ENCODE measurements at regions not wholly inside any gene's neighbourhood (a gene's known extent, or its start where the extent isn't known, plus 50 kb on each side); places are given as distances from the start of the nearest gene placed in this dataset.
A peak's percentile ranks its signal among the peaks of the same experiment; 100 is the strongest.
"Not testable (repeated sequence)": the region's sequence is repeated elsewhere in the genome, so short reads cannot be mapped to it uniquely, and the experiment has no call there.

DNA sequence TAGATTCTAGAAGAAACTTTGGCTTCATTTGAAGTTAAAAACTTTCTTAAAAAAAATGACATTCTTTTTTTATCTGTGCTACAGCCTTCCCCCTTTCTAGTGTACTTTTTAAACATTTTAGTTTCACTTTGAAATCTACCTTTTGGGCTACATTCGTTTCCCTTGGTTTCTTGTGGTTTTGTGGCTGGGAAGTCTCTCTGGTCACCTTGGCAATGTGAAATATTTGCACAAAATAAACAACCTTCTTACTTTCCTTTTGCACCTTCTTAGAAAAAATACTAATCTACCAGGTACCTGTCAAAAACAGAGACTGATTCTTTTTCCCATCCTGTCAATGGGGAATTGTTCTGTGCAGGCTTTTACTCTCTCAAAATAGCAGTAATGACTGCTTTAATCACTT, 350.2 kb downstream of the GATA3 start:
- no peaks in the 10 kb centered on the region for H3K9me3 ChIP-seq
- H3K4me1 ChIP-seq = no peaks in the 10 kb centered on the region
- no peak for DNase-seq
- H3K36me3 ChIP-seq = no peaks in the 10 kb centered on the region
- no peaks in the 10 kb centered on the region for H3K27me3 ChIP-seq
- no peak overlapping the region for H3K4me3 ChIP-seq
- H3K27ac ChIP-seq = peak overlapping the region in 1 of 4 donors; percentile 21
- no peak for TF ChIP-seq POLR2A (IDR thresholded peaks at IDR 0.05)
- TF ChIP-seq, protein P1, sequence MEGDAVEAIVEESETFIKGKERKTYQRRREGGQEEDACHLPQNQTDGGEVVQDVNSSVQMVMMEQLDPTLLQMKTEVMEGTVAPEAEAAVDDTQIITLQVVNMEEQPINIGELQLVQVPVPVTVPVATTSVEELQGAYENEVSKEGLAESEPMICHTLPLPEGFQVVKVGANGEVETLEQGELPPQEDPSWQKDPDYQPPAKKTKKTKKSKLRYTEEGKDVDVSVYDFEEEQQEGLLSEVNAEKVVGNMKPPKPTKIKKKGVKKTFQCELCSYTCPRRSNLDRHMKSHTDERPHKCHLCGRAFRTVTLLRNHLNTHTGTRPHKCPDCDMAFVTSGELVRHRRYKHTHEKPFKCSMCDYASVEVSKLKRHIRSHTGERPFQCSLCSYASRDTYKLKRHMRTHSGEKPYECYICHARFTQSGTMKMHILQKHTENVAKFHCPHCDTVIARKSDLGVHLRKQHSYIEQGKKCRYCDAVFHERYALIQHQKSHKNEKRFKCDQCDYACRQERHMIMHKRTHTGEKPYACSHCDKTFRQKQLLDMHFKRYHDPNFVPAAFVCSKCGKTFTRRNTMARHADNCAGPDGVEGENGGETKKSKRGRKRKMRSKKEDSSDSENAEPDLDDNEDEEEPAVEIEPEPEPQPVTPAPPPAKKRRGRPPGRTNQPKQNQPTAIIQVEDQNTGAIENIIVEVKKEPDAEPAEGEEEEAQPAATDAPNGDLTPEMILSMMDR (IDR thresholded peaks at IDR 0.05) = no peak

DNA sequence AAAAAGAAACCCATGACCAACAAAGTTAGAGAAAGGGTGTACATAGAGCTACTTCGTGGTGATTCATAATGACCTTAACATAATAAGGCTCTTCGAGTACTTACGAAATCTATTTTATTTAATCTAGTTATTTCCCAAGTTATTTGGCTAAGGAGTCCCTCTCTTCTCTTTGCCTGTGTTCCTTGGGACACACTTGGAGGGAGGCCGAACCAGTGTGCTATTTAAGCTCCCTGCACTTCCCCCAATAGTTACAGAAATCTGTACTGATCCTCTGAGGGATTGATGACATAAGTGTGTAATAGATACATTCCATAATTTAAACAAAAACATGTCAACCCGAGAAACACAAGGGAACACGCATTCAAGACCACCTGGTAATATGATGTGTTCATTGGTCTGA, 351.1 kb downstream of the GATA3 start:
- Histone ChIP-seq H3K36me3 (no peaks in the 10 kb centered on the region), H3K9me3 (no peaks in the 10 kb centered on the region), H3K27ac (no peak overlapping the region), H3K27me3 (no peaks in the 10 kb centered on the region), H3K4me1 (no peaks in the 10 kb centered on the region), H3K4me3 (no peak overlapping the region)
- TF ChIP-seq POLR2A (IDR thresholded peaks at IDR 0.05) = no peak
- TF ChIP-seq, protein P1 (IDR thresholded peaks at IDR 0.05) = no peak
- no peak for DNase-seq

DNA sequence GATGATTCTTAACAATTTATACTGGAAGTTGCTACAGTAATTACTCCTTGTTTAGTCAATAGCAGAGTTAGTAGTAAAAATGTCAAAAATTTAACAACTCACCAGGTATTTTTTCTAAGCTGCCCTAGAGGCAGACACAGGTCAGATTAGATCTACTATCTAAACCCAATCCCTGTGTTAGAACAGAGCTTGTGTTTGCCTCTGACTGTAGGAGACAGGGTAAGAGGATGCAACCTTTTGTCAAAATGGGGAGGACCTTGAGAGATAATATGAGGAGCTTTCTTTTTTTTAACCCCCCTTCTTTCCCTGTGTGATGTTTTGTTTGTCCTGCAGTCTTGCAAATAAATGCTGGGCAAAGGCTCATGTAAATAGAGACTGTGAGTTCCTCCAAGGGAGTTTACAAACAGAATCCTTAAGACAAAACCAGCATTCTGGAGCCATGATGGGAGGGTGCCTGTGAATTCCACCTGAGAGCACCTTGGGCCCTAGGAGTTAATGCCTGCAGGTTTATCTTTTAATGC, 353.1 kb downstream of the GATA3 start:
- H3K4me3 ChIP-seq = no peak overlapping the region
- H3K27me3 ChIP-seq = no peaks in the 10 kb centered on the region
- no peak for DNase-seq
- H3K4me1 ChIP-seq = no peaks in the 10 kb centered on the region
- no peaks in the 10 kb centered on the region for H3K36me3 ChIP-seq
- TF ChIP-seq, protein P1 (IDR thresholded peaks at IDR 0.05) = no peak
- TF ChIP-seq POLR2A (IDR thresholded peaks at IDR 0.05) = no peak
- no peak overlapping the region for H3K27ac ChIP-seq
- no peaks in the 10 kb centered on the region for H3K9me3 ChIP-seq

DNA sequence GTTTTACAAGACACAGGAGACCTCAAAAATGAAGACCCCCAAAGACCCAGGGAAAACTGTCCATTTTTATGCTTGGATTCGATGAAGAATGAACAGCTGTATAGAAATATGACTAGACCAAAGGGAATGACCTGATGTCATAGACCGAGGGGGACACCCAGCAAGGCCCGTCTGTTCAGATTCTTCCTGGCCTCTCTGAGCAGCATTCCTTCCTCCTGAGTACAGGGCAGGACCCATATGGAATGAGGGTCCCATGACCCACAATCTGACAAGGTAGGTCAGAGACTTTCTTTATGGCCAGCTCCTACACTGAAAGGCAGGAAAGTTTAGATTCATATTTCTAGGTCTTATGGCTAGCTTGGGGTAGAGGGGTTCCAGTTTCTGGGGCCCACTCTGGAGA, 356.0 kb downstream of the GATA3 start:
- Histone ChIP-seq H3K36me3 (no peaks in the 10 kb centered on the region), H3K9me3 (no peaks in the 10 kb centered on the region), H3K4me3 (no peak overlapping the region), H3K27ac (no peak overlapping the region), H3K4me1 (no peaks in the 10 kb centered on the region), H3K27me3 (no peaks in the 10 kb centered on the region)
- TF ChIP-seq, protein P1 (IDR thresholded peaks at IDR 0.05) = no peak
- TF ChIP-seq POLR2A (IDR thresholded peaks at IDR 0.05) = no peak
- no peak for DNase-seq

DNA sequence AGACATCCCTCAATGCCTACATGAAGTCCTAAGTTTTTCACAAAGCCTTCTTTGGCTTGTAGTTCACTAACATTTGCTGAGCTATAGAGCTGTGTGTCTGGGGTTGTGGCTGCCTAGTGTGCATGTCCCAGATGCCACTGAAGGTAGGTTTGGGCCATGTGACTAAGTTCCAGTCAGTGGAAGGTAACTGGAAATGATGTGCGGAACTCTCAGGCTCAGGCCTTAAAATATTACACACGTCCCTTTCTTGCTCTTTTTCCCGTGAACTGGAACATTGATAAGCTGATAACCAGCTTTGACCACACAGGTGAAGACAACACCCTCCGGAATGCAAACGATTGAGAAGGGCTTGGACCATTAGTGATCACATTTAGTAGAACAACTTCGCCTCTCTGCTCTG, 358.1 kb downstream of the GATA3 start:
- DNase-seq = no peak
- H3K27me3 ChIP-seq = no peaks in the 10 kb centered on the region
- no peak for TF ChIP-seq POLR2A (IDR thresholded peaks at IDR 0.05)
- TF ChIP-seq, protein P1 (IDR thresholded peaks at IDR 0.05) = no peak
- no peaks in the 10 kb centered on the region for H3K36me3 ChIP-seq
- no peak overlapping the region for H3K27ac ChIP-seq
- H3K9me3 ChIP-seq = no peaks in the 10 kb centered on the region
- H3K4me3 ChIP-seq = no peak overlapping the region
- no peaks in the 10 kb centered on the region for H3K4me1 ChIP-seq

DNA sequence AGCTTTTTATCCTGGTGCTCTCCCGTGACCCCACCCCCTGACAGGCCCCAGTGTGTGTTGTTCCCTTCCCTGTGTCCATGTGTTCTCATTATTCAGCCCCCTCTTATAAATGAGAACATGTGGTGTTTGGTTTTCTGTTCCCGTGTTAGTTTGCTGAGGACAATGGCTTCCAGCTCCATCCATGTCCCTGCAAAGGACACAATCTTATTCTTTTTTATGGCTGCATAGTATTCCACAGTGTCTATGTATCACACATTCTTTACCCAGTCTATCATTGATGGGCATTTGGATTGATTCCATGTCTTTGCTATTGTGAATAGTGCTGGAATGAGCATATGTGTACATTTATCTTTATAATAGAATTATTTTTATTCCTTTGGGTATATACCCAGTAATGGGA, 360.5 kb downstream of the GATA3 start:
- H3K27ac ChIP-seq, H3K27me3 ChIP-seq, DNase-seq, H3K4me3 ChIP-seq, H3K4me1 ChIP-seq, H3K9me3 ChIP-seq, H3K36me3 ChIP-seq: not testable (repeated sequence)
